Hepatocyte (in vitro differentiated cells): ENCODE measurements at regions not wholly inside any gene's neighbourhood (a gene's known extent, or its start where the extent isn't known, plus 50 kb on each side); places are given as distances from the start of the nearest gene placed in this dataset.

Source experiments
- DNase-seq: peaks from one replicate; pipeline ENCODE4 v3.0.0-alpha.2; 2016; ENCODE audit warnings: low spot score
- H2AFZ ChIP-seq: fragments of 200-600 bp; sonication (generic); 2 replicates; pipeline ENCODE4 v1.6.0; 2016; ENCODE audit warnings: antibody characterized with exemption, mild to moderate bottlenecking
- H3K27ac ChIP-seq: fragments of 200-600 bp; sonication (generic); 2 replicates; pipeline ENCODE4 v1.5.1; 2016; ENCODE audit warnings: mild to moderate bottlenecking
- H3K27me3 ChIP-seq: fragments of 200-600 bp; sonication (generic); 2 replicates; pipeline ENCODE4 v1.6.1; 2016
- H3K36me3 ChIP-seq: fragments of 200-600 bp; sonication (generic); replicated peaks from 2 replicates; pipeline ENCODE4 v1.5.1; 2016; ENCODE audit warnings: low read depth; ENCODE audit not compliant: insufficient read depth
- H3K4me1 ChIP-seq: fragments of 200-600 bp; sonication (generic); 2 replicates; pipeline ENCODE4 v1.5.1; 2016; ENCODE audit warnings: mild to moderate bottlenecking, moderate library complexity; ENCODE audit not compliant: insufficient read depth
- H3K4me2 ChIP-seq: fragments of 200-600 bp; sonication (generic); 2 replicates; pipeline ENCODE4 v1.6.0; 2016
- H3K4me3 ChIP-seq: fragments of 200-600 bp; sonication (generic); 2 replicates; pipeline ENCODE4 v1.5.1; 2016; ENCODE audit warnings: mild to moderate bottlenecking
- H3K79me2 ChIP-seq: fragments of 200-600 bp; sonication (generic); 2 replicates; pipeline ENCODE4 v1.6.0; 2017; ENCODE audit warnings: mild to moderate bottlenecking
- H3K9me2 ChIP-seq: fragments of 200-600 bp; sonication (generic); replicated peaks from 2 replicates; pipeline ENCODE4 v1.6.0; 2017; ENCODE audit warnings: mild to moderate bottlenecking; ENCODE audit not compliant: insufficient read depth
- H3K9me3 ChIP-seq: fragments of 200-600 bp; sonication (generic); 2 replicates; pipeline ENCODE4 v1.5.1; 2016; ENCODE audit warnings: low read depth, mild to moderate bottlenecking
- H4K20me1 ChIP-seq: fragments of 200-600 bp; sonication (generic); 2 replicates; pipeline ENCODE4 v1.6.0; 2016; ENCODE audit warnings: mild to moderate bottlenecking; ENCODE audit not compliant: insufficient read depth, poor library complexity, severe bottlenecking
- EZH2 ChIP-seq: fragments of 200-600 bp; sonication (generic); IDR thresholded peaks from 2 replicates; pipeline ENCODE4 v1.6.1; 2016; ENCODE audit warnings: antibody characterized with exemption, mild to moderate bottlenecking, borderline replicate concordance
- EZH2phosphoT487 ChIP-seq: fragments of 200-600 bp; sonication (generic); IDR thresholded peaks from one replicate; pipeline ENCODE4 v1.6.1; 2018; ENCODE audit warnings: antibody characterized with exemption, mild to moderate bottlenecking, low read depth, moderate library complexity; ENCODE audit not compliant: unreplicated experiment, severe bottlenecking
- WGBS: methylation state at CpG from one replicate; pipeline ENCODE4 v1.1.6; 2016; ENCODE audit warnings: low lambda C conversion rate; ENCODE audit errors: missing lambda C conversion rate; 5-methylcytosine and 5-hydroxymethylcytosine counted together
- TF ChIP-seq, protein P1 (sequence below): fragments of 200-600 bp; sonication (generic); IDR thresholded peaks from 2 replicates; pipeline ENCODE4 v1.5.1; 2016; ENCODE audit warnings: antibody characterized with exemption, mild to moderate bottlenecking; ENCODE audit not compliant: poor library complexity

DNA sequence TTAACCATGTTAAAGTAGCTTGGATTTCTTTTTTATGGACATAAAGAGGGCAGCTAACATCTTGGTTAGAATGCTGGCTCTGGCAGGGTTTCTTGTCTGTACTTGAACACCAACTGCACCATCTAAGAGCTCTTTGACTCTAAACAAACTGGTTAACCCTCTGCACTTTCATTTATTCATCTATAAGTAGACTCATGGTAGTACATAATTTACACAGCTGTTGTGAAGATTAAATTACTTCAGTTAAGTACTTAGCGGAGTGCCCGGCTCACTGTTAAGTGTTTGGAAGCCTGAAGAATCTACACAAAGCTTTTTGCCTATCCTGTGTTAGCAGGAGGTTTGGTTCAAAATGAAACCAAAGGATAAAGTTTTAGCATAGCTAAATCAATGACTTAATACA lies 846.2 kb upstream of the API5 start:
- no peaks in the 10 kb centered on the region for H3K9me2 ChIP-seq
- H2AFZ ChIP-seq: no peak overlapping the region
- DNase-seq: no peak
- H3K79me2 ChIP-seq: no peaks in the 10 kb centered on the region
- no peaks in the 10 kb centered on the region for H4K20me1 ChIP-seq
- H3K9me3 ChIP-seq: no peaks in the 10 kb centered on the region
- H3K36me3 ChIP-seq: no peaks in the 10 kb centered on the region
- no peaks in the 10 kb centered on the region for H3K4me1 ChIP-seq
- H3K4me2 ChIP-seq: no peak overlapping the region
- H3K27ac ChIP-seq: no peak overlapping the region
- TF ChIP-seq, protein P1, sequence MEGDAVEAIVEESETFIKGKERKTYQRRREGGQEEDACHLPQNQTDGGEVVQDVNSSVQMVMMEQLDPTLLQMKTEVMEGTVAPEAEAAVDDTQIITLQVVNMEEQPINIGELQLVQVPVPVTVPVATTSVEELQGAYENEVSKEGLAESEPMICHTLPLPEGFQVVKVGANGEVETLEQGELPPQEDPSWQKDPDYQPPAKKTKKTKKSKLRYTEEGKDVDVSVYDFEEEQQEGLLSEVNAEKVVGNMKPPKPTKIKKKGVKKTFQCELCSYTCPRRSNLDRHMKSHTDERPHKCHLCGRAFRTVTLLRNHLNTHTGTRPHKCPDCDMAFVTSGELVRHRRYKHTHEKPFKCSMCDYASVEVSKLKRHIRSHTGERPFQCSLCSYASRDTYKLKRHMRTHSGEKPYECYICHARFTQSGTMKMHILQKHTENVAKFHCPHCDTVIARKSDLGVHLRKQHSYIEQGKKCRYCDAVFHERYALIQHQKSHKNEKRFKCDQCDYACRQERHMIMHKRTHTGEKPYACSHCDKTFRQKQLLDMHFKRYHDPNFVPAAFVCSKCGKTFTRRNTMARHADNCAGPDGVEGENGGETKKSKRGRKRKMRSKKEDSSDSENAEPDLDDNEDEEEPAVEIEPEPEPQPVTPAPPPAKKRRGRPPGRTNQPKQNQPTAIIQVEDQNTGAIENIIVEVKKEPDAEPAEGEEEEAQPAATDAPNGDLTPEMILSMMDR: no peak
- H3K4me3 ChIP-seq: no peak overlapping the region
- H3K27me3 ChIP-seq: no peaks in the 10 kb centered on the region
- 69% methylated on average over 2 of the region's 2 CpGs for WGBS

DNA sequence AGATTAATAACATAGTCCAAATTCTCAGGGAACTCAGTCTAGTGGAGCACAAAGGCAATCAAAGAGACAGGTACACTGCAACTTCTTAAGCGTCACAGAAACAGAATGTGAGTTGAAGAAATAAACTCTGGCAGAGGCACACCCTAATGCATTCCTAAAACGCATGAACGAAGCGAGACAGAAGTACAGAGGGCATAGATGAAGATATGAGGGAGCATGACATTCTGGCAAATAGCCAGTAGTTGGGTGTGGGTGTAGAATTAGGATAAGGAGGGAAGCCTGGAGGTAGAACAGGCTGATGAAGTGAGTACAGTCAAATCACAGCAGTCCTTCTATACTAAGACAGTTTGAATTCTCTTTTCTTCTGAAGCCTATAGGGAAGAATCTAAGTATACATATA lies 838.7 kb upstream of the API5 start:
- H3K36me3 ChIP-seq: no peaks in the 10 kb centered on the region
- H4K20me1 ChIP-seq: no peaks in the 10 kb centered on the region
- H3K27ac ChIP-seq: no peak overlapping the region
- no peak overlapping the region for H3K4me2 ChIP-seq
- TF ChIP-seq, protein P1: no peak
- TF ChIP-seq EZH2 (no peak), EZH2phosphoT487 (no peak)
- no peaks in the 10 kb centered on the region for H3K79me2 ChIP-seq
- no peak overlapping the region for H3K4me3 ChIP-seq
- no peaks in the 10 kb centered on the region for H3K4me1 ChIP-seq
- H3K9me3 ChIP-seq: no peaks in the 10 kb centered on the region
- H2AFZ ChIP-seq: no peak overlapping the region
- WGBS: 87% methylated on average over 4 of the region's 4 CpGs
- H3K9me2 ChIP-seq: no peaks in the 10 kb centered on the region
- H3K27me3 ChIP-seq: no peaks in the 10 kb centered on the region
- DNase-seq: no peak

DNA sequence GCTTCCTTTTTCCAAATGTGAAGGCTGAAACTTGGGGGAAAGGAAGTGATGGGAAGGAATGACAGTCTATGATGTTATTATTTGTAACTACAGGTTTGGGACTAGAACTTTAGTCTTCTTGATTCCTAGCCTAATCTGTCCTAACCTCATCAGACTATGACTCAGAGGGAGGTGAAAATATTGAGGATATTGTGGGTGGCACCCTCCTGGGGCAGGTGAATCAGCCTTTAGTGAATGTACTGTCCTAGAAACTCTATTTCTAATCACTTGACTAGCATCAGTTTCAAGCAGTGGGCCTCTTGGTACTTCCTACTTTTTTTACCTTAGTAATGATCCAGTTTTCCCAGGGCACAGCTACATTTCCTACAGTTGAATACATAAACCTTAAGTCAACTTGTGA lies 829.0 kb upstream of the API5 start:
- Histone ChIP-seq H4K20me1 (no peaks in the 10 kb centered on the region), H3K27ac (no peak overlapping the region), H3K9me3 (no peaks in the 10 kb centered on the region), H3K36me3 (no peaks in the 10 kb centered on the region), H3K9me2 (no peaks in the 10 kb centered on the region), H3K79me2 (no peaks in the 10 kb centered on the region), H3K4me2 (no peak overlapping the region), H3K27me3 (no peaks in the 10 kb centered on the region), H2AFZ (no peak overlapping the region), H3K4me3 (no peak overlapping the region), H3K4me1 (no peaks in the 10 kb centered on the region)
- no peak for DNase-seq
- TF ChIP-seq EZH2phosphoT487 (no peak), EZH2 (no peak)
- TF ChIP-seq, protein P1: no peak

DNA sequence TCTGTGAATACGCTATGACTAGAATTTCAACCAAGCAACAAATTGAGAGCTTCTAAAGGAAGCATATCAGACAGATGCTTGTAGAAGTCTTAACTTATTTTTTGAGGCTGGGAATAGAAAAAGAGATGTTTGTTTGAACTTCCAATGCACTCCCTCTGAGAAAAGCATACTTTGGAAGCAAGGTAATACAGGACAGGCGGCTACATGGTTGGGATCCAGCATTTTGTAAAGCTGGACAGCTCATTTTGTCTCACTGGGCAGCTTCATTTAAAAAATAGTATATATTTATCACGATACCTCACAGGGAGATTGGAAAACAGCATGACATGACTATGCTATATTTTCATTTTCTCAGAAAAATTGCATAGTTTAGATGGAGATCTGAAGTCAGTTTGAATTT lies 821.3 kb upstream of the API5 start:
- Histone ChIP-seq H3K9me3 (no peaks in the 10 kb centered on the region), H2AFZ (no peak overlapping the region), H4K20me1 (no peaks in the 10 kb centered on the region), H3K36me3 (no peaks in the 10 kb centered on the region), H3K9me2 (no peaks in the 10 kb centered on the region), H3K27ac (no peak overlapping the region), H3K79me2 (no peaks in the 10 kb centered on the region), H3K4me2 (no peak overlapping the region), H3K27me3 (no peaks in the 10 kb centered on the region), H3K4me1 (no peaks in the 10 kb centered on the region), H3K4me3 (no peak overlapping the region)
- DNase-seq: no peak
- 90% methylated on average over 3 of the region's 3 CpGs for WGBS
- TF ChIP-seq, protein P1: no peak
- TF ChIP-seq EZH2phosphoT487: no peak
- TF ChIP-seq EZH2: no peak
